ENCODE measurements at regions not wholly inside any gene's neighbourhood (a gene's known extent, or its start where the extent isn't known, plus 50 kb on each side); places are given as distances from the start of the nearest gene placed in this dataset.
"Not testable (repeated sequence)": the region's sequence is repeated elsewhere in the genome, so short reads cannot be mapped to it uniquely, and the experiment has no call there.

- H3K36me3 Mint-ChIP-seq (ENCODE audit: low read depth), result peaks cover 46% of the 10 kb centered on the region
- not testable (repeated sequence) for H3K27me3 ChIP-seq (ENCODE audit: control insufficient read depth, insufficient read depth, low read length, poor library complexity, severe bottlenecking); H3K4me1 ChIP-seq (ENCODE audit: control insufficient read depth, insufficient read depth, low read length); H3K36me3 ChIP-seq (ENCODE audit: control insufficient read depth, insufficient read depth, low read length); H3K4me1 Mint-ChIP-seq; H3K27me3 Mint-ChIP-seq (ENCODE audit: insufficient read depth); H3K4me3 ChIP-seq (ENCODE audit: low read length); H3K27ac Mint-ChIP-seq; H3K27ac ChIP-seq (ENCODE audit: low read depth, low read length); H3K4me3 Mint-ChIP-seq; DNase-seq; H3K9me3 Mint-ChIP-seq; H3K9me3 ChIP-seq (ENCODE audit: control insufficient read depth, low read length); H3K9ac ChIP-seq (ENCODE audit: extremely low read depth, low read length, poor library complexity, severe bottlenecking)
Observed at GRCh38 chr9:97166496-97167138, 127.7 kb upstream of the CTSV start.

- no peak overlapping the region for H3K27ac ChIP-seq (ENCODE audit: low read depth, low read length)
- no peaks in the 10 kb centered on the region for H3K4me1 Mint-ChIP-seq
- no peaks in the 10 kb centered on the region for H3K27me3 Mint-ChIP-seq (ENCODE audit: insufficient read depth)
- no peaks in the 10 kb centered on the region for H3K27me3 ChIP-seq (ENCODE audit: control insufficient read depth, insufficient read depth, low read length, poor library complexity, severe bottlenecking)
- no peak for DNase-seq
- peaks cover 54% of the 10 kb centered on the region for H3K36me3 Mint-ChIP-seq (ENCODE audit: low read depth)
- H3K9me3 Mint-ChIP-seq, result peaks cover 5% of the 10 kb centered on the region
- no peak overlapping the region for H3K4me3 ChIP-seq (ENCODE audit: low read length)
- H3K4me1 ChIP-seq (ENCODE audit: control insufficient read depth, insufficient read depth, low read length), result no peaks in the 10 kb centered on the region
- H3K4me3 Mint-ChIP-seq, result no peak overlapping the region
- whole genome bisulfite sequencing, 2 experiments (ENCODE audit: insufficient coverage in 1 of 2, insufficient read length in 1 of 2), result 94 to 100% methylated on average over 1 of the region's 1 CpG
- H3K27ac Mint-ChIP-seq, result peak overlapping the region; percentile 72
- H3K36me3 ChIP-seq (ENCODE audit: control insufficient read depth, insufficient read depth, low read length), result peaks cover 5% of the 10 kb centered on the region
- H3K9ac ChIP-seq (ENCODE audit: extremely low read depth, low read length, poor library complexity, severe bottlenecking), result no peak overlapping the region
- no peaks in the 10 kb centered on the region for H3K9me3 ChIP-seq (ENCODE audit: control insufficient read depth, low read length)
- no peak for TF ChIP-seq CTCF (conservative IDR thresholded peaks at IDR 0.05)
Observed at GRCh38 chr9:97160255-97160654, 121.3 kb upstream of the CTSV start.

GRCh38 chr9:97158722-97159121 lies 119.8 kb upstream of the CTSV start:
- H3K4me3 ChIP-seq (ENCODE audit: low read length); H3K4me1 ChIP-seq (ENCODE audit: control insufficient read depth, insufficient read depth, low read length); H3K9me3 Mint-ChIP-seq; DNase-seq; H3K4me1 Mint-ChIP-seq; H3K4me3 Mint-ChIP-seq; H3K27me3 Mint-ChIP-seq (ENCODE audit: insufficient read depth); H3K27ac ChIP-seq (ENCODE audit: low read depth, low read length); H3K9ac ChIP-seq (ENCODE audit: extremely low read depth, low read length, poor library complexity, severe bottlenecking); H3K27ac Mint-ChIP-seq; H3K27me3 ChIP-seq (ENCODE audit: control insufficient read depth, insufficient read depth, low read length, poor library complexity, severe bottlenecking); H3K36me3 ChIP-seq (ENCODE audit: control insufficient read depth, insufficient read depth, low read length); H3K9me3 ChIP-seq (ENCODE audit: control insufficient read depth, low read length): not testable (repeated sequence)
- peaks cover 63% of the 10 kb centered on the region for H3K36me3 Mint-ChIP-seq (ENCODE audit: low read depth)
- WGBS, 2 experiments (ENCODE audit: insufficient coverage in 1 of 2, insufficient read length in 1 of 2), result 92 to 100% methylated on average over 2 to 3 of the region's 3 CpGs

GRCh38 chr9:97155441-97155840 lies 116.5 kb upstream of the CTSV start:
- not testable (repeated sequence) for H3K4me3 Mint-ChIP-seq; H3K4me1 Mint-ChIP-seq; H3K27ac ChIP-seq (ENCODE audit: low read depth, low read length); H3K9ac ChIP-seq (ENCODE audit: extremely low read depth, low read length, poor library complexity, severe bottlenecking); H3K4me3 ChIP-seq (ENCODE audit: low read length); H3K27me3 Mint-ChIP-seq (ENCODE audit: insufficient read depth); H3K4me1 ChIP-seq (ENCODE audit: control insufficient read depth, insufficient read depth, low read length); H3K27ac Mint-ChIP-seq; H3K9me3 Mint-ChIP-seq; H3K9me3 ChIP-seq (ENCODE audit: control insufficient read depth, low read length); H3K27me3 ChIP-seq (ENCODE audit: control insufficient read depth, insufficient read depth, low read length, poor library complexity, severe bottlenecking); H3K36me3 ChIP-seq (ENCODE audit: control insufficient read depth, insufficient read depth, low read length); DNase-seq
- 92 to 94% methylated on average over 4 to 5 of the region's 5 CpGs for WGBS, 2 experiments (ENCODE audit: insufficient coverage in 1 of 2, insufficient read length in 1 of 2)
- H3K36me3 Mint-ChIP-seq (ENCODE audit: low read depth), result peaks cover 79% of the 10 kb centered on the region
